MCF 10A (cell line): ENCODE measurements at regions not wholly inside any gene's neighbourhood (a gene's known extent, or its start where the extent isn't known, plus 50 kb on each side); places are given as distances from the start of the nearest gene placed in this dataset.

Experiments used
- BruUV-seq: library from RNA; stranded (reverse); fragments of 400-500 nt; replicated peaks from 2 replicates; lab custom pipeline; 2021; lab: Mats Ljungman, UMichigan
- CTCF ChIA-PET: fragments of 300-600 bp; sonication (Branson Sonifier 250); formaldehyde crosslinking; extraction: SDS; loops from one replicate; lab custom pipeline; 2021; ENCODE audit warnings: antibody characterized with exemption, inconsistent platforms; lab: Yijun Ruan, JAX
- POLR2A ChIA-PET: fragments of 300-600, 350-650 bp; sonication (Branson Sonifier 250); formaldehyde crosslinking; extraction: SDS; loops from one replicate; lab custom pipeline; 2020; ENCODE audit warnings: antibody characterized with exemption, inconsistent platforms; lab: Yijun Ruan, JAX
- DNase-seq: peaks from one replicate; pipeline ENCODE4 v3.0.0-alpha.2; 2018; ENCODE audit not compliant: unreplicated experiment
- H3K27ac Mint-ChIP-seq: one replicate; pipeline ENCODE4 v1.8.0; 2022; ENCODE audit warnings: mild to moderate bottlenecking, low read depth, mixed read lengths; ENCODE audit not compliant: unreplicated experiment
- H3K27me3 Mint-ChIP-seq: one replicate; pipeline ENCODE4 v1.8.0; 2022; ENCODE audit warnings: mixed read lengths; ENCODE audit not compliant: insufficient read depth, unreplicated experiment
- H3K36me3 Mint-ChIP-seq: one replicate; pipeline ENCODE4 v1.8.0; 2022; ENCODE audit warnings: mild to moderate bottlenecking, moderate library complexity, mixed read lengths; ENCODE audit not compliant: insufficient read depth, unreplicated experiment
- H3K4me1 Mint-ChIP-seq: one replicate; pipeline ENCODE4 v1.8.0; 2022; ENCODE audit warnings: mixed read lengths; ENCODE audit not compliant: insufficient read depth, unreplicated experiment
- H3K4me3 Mint-ChIP-seq: one replicate; pipeline ENCODE4 v1.8.0; 2022; ENCODE audit warnings: mild to moderate bottlenecking, moderate library complexity, mixed read lengths; ENCODE audit not compliant: unreplicated experiment
- H3K9me3 Mint-ChIP-seq: one replicate; pipeline ENCODE4 v1.8.0; 2022; ENCODE audit warnings: mixed read lengths; ENCODE audit not compliant: unreplicated experiment
- intact Hi-C: fragments of 100-400 bp; cut with micrococcal nuclease; formaldehyde crosslinking; loops from 2 replicates; pipeline ENCODE4 v1.14.1; 2022
- TF ChIP-seq, protein P1 (sequence below): fragments of 200-600 bp; IDR thresholded peaks from one replicate; pipeline ENCODE4 v1.8.0; 2022; ENCODE audit warnings: antibody characterized with exemption, mild to moderate bottlenecking; ENCODE audit not compliant: unreplicated experiment

DNA sequence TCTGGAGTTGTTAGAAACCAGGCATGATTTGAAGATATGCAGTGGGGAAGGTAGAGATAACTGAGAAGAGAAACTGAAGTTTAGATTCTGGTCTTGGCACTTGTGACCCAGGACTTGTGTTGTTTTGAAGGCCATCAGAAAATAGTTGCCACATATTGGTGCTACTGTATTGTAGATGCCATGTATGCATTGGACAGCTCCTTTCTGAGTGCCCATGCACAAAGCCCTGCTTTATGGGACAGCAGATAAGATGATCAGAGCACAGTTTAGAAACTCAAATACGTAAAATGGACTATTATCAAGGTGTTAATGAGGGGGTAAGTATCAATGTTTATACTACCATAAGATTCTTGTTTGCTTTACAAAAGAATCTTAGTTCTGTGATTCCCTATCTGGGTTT, 84.9 kb downstream of the KIF4B start:
- no peaks in the 10 kb centered on the region for H3K27me3 Mint-ChIP-seq
- intact Hi-C loops = no loop called here
- TF ChIP-seq, protein P1, sequence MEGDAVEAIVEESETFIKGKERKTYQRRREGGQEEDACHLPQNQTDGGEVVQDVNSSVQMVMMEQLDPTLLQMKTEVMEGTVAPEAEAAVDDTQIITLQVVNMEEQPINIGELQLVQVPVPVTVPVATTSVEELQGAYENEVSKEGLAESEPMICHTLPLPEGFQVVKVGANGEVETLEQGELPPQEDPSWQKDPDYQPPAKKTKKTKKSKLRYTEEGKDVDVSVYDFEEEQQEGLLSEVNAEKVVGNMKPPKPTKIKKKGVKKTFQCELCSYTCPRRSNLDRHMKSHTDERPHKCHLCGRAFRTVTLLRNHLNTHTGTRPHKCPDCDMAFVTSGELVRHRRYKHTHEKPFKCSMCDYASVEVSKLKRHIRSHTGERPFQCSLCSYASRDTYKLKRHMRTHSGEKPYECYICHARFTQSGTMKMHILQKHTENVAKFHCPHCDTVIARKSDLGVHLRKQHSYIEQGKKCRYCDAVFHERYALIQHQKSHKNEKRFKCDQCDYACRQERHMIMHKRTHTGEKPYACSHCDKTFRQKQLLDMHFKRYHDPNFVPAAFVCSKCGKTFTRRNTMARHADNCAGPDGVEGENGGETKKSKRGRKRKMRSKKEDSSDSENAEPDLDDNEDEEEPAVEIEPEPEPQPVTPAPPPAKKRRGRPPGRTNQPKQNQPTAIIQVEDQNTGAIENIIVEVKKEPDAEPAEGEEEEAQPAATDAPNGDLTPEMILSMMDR = no peak

DNA sequence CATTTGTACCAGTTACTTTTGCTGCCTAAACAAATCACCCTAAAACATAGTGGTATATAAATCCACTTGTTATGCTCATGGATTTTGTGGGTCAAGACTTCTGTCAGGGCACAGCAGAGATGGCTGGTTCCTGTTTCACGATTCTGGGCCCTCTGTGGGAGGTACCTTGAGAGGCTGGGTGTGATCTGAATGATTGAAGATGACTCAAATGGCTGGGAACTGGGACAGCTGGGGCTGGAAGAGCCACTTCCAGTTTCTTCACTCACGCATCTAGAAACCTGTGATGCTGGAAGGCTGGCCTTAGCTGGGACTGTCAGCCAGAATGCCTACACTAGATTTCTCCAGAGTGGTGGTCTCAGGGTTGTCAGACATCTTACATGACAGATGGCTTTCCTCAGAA, 88.1 kb downstream of the KIF4B start:
- TF ChIP-seq, protein P1 = no peak
- DNase-seq = no peak
- Mint-ChIP-seq H3K27me3 (no peaks in the 10 kb centered on the region), H3K4me3 (no peak overlapping the region), H3K36me3 (no peaks in the 10 kb centered on the region), H3K9me3 (no peaks in the 10 kb centered on the region), H3K27ac (no peak overlapping the region), H3K4me1 (peaks cover 6% of the 10 kb centered on the region)
- CTCF ChIA-PET = interaction anchor here (0.7 to 1.0 kb wide), 2 partner anchors 14 to 916 kb away, joined by 3 read pairs; no protein-coding TSS in a partner anchor
- intact Hi-C loops = no loop called here
- no TSS peak for BruUV-seq
- POLR2A ChIA-PET = interaction anchor here (0.7 kb wide), 1 partner anchor 317 kb away, joined by 3 read pairs; no protein-coding TSS in a partner anchor

More for the DNA sequence above, 84.9 kb downstream of the KIF4B start:
- no peak overlapping the region for H3K4me3 Mint-ChIP-seq
- CTCF ChIA-PET = interaction anchor here (0.9 kb wide), 1 partner anchor 131 kb away, joined by 3 read pairs; no protein-coding TSS in a partner anchor
- H3K36me3 Mint-ChIP-seq = no peaks in the 10 kb centered on the region
- POLR2A ChIA-PET = no interaction called here
- peaks cover 3% of the 10 kb centered on the region for H3K4me1 Mint-ChIP-seq
- H3K27ac Mint-ChIP-seq = no peak overlapping the region
- BruUV-seq = no TSS peak
- no peaks in the 10 kb centered on the region for H3K9me3 Mint-ChIP-seq
- DNase-seq = no peak

DNA sequence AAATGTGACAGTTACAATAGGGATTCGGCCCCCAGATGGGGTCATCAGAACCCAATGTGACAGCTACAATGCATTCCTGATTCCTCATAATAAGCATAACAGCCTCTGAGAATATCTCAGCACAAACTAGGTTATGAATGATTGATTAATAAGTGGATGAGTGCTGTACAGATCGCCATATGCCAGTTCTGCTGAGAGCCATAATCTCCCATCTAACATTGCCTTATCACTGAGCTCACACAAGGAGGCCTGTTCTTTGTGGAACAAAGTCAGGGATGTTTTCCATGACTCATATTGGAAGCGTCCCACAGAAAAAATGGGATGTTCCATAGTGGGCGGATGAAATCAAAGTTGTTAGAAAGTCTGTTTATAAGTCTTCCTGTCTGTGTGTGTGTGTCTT, 89.6 kb downstream of the KIF4B start:
- intact Hi-C loops = no loop called here
- POLR2A ChIA-PET = no interaction called here
- Mint-ChIP-seq H3K27me3 (no peaks in the 10 kb centered on the region), H3K27ac (no peak overlapping the region), H3K4me3 (no peak overlapping the region), H3K36me3 (no peaks in the 10 kb centered on the region), H3K9me3 (no peaks in the 10 kb centered on the region), H3K4me1 (peaks cover 6% of the 10 kb centered on the region)
- DNase-seq = peak; percentile 28
- CTCF ChIA-PET = interaction anchor here (1.2 kb wide), 1 partner anchor 17 kb away, joined by 3 read pairs; no protein-coding TSS in a partner anchor
- no TSS peak for BruUV-seq
- TF ChIP-seq, protein P1 = no peak

DNA sequence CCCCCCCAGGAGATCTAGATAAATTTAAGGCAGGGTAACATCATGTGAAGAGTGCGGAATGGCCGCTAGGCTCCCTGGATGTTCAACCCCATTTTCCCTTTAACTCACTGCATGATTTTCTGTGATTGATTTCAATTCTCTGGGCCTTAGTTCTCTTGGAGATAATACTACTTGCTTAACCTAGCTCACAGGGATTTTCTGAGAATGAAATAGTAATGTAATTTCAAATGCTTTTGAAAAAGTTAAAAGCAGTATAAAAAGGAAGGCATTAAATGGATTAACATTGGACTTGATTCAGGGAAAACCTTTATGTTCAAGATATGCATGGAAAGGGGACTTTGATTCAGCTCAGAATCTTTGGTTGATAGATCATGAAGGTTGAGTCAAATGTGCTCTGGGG, 90.9 kb downstream of the KIF4B start:
- BruUV-seq = no TSS peak
- TF ChIP-seq, protein P1 = no peak
- ChIA-PET POLR2A (interaction anchor here (1.2 kb wide), 1 partner anchor 13 kb away, joined by 4 read pairs; no protein-coding TSS in a partner anchor), CTCF (interaction anchor here (0.9 to 1.2 kb wide), 3 partner anchors 9 to 56 kb away, joined by 3 to 6 read pairs (median 4); no protein-coding TSS in a partner anchor)
- DNase-seq = no peak
- intact Hi-C loops = no loop called here
- H3K36me3 Mint-ChIP-seq = no peaks in the 10 kb centered on the region
- H3K27ac Mint-ChIP-seq = no peak overlapping the region
- no peaks in the 10 kb centered on the region for H3K9me3 Mint-ChIP-seq
- H3K4me1 Mint-ChIP-seq = peaks cover 6% of the 10 kb centered on the region
- H3K4me3 Mint-ChIP-seq = no peak overlapping the region
- H3K27me3 Mint-ChIP-seq = no peaks in the 10 kb centered on the region
